HepG2 (cell line): ENCODE measurements at regions not wholly inside any gene's neighbourhood (a gene's known extent, or its start where the extent isn't known, plus 50 kb on each side); places are given as distances from the start of the nearest gene placed in this dataset.

Experiments used
- ATAC-seq: fragments of 200-7000 bp; cut with Tn5 transposase; 3 replicates; pipeline ENCODE4 v1.9.1; 2020; ENCODE audit warnings: mild to moderate bottlenecking, moderate library complexity
- BruUV-seq: library from RNA; stranded (reverse); fragments of 400-500 nt; replicated peaks from 2 replicates; lab custom pipeline; 2021; lab: Mats Ljungman, UMichigan
- CTCF ChIA-PET: fragments of 300-600 bp; formaldehyde crosslinking; extraction: SDS; loops from one replicate; lab custom pipeline; 2021; ENCODE audit warnings: low total read pairs, inconsistent platforms, low intra/inter-chr PET ratio; lab: Yijun Ruan, JAX
- POLR2A ChIA-PET: fragments of 350-600 bp; sonication (Branson Sonifier 250); formaldehyde crosslinking; loops from one replicate; lab custom pipeline; 2020; ENCODE audit warnings: antibody characterized with exemption, inconsistent platforms; lab: Yijun Ruan, JAX
- DNase-seq: peaks from one replicate; pipeline ENCODE4 v3.0.0-alpha.2; 2015; ENCODE audit warnings: low spot score
- FAIRE-seq: peaks from 3 replicates; lab custom pipeline; 2011; peaks lifted over from hg19 to GRCh38; lab: Jason Lieb, UNC
- H2AFZ ChIP-seq: one replicate; pipeline ENCODE4 v1.6.1; 2011; ENCODE audit warnings: low read length, inconsistent platforms
- H3K27ac ChIP-seq: fragments of 300-600 bp; 3 replicates; pipeline ENCODE4 v1.8.0; 2011; ENCODE audit warnings: mixed run types, mild to moderate bottlenecking, mixed read lengths, low read length, inconsistent platforms; ENCODE audit not compliant: insufficient read depth; ENCODE audit errors: extremely low read length
- H3K27me3 ChIP-seq, 2 experiments: fragments of 200-600 bp in 1 of 2; 2 replicates in 1 of 2; 3 replicates in 1 of 2; pipeline versions ENCODE4 v1.6.0 to v1.8.0; 2011; ENCODE audit warnings: low read length in 2 of 2, mild to moderate bottlenecking in 2 of 2, moderate library complexity in 2 of 2, inconsistent platforms in 1 of 2; ENCODE audit not compliant: insufficient read depth in 2 of 2, control insufficient read depth in 1 of 2
- H3K36me3 ChIP-seq, 2 experiments: fragments of 200-600 bp in 1 of 2; replicated peaks in 1 of 2; 2 replicates in 1 of 2; 3 replicates in 1 of 2; pipeline versions ENCODE4 v1.5.1 to v1.8.0; 2011; ENCODE audit warnings: low read length in 2 of 2, inconsistent platforms in 1 of 2; ENCODE audit not compliant: insufficient read depth in 2 of 2, control insufficient read depth in 1 of 2
- H3K4me1 ChIP-seq: 2 replicates; pipeline ENCODE4 v1.5.1; 2012; ENCODE audit warnings: low read length, inconsistent platforms; ENCODE audit not compliant: insufficient read depth
- H3K4me2 ChIP-seq: 2 replicates; pipeline ENCODE4 v1.6.0; 2011; ENCODE audit warnings: low read depth, low read length, inconsistent platforms
- H3K4me3 ChIP-seq, 3 experiments: fragments of 200-600 bp in 1 of 3; sonication (generic), shearing (Covaris generic) in 1 of 3; replicated peaks in 1 of 3; 2 replicates each; pipeline ENCODE4 v1.5.1; 2011 to 2016; ENCODE audit warnings: low read length in 3 of 3, inconsistent platforms in 2 of 3, low read depth in 2 of 3, mild to moderate bottlenecking in 2 of 3, control low read depth in 1 of 3, mixed read lengths in 1 of 3; ENCODE audit not compliant: insufficient read depth in 1 of 3
- H3K79me2 ChIP-seq: one replicate; pipeline ENCODE4 v1.6.1; 2011; ENCODE audit warnings: low read length, inconsistent platforms; ENCODE audit not compliant: insufficient read depth
- H3K9ac ChIP-seq: 2 replicates; pipeline ENCODE4 v1.6.0; 2011; ENCODE audit warnings: mild to moderate bottlenecking, low read depth, low read length, inconsistent platforms; ENCODE audit not compliant: insufficient read depth
- H3K9me3 ChIP-seq: 2 replicates; pipeline ENCODE4 v1.5.1; 2012; ENCODE audit warnings: mild to moderate bottlenecking, low read length
- H4K20me1 ChIP-seq: 2 replicates; pipeline ENCODE4 v1.6.0; 2011; ENCODE audit warnings: inconsistent platforms, mild to moderate bottlenecking, low read length, moderate library complexity; ENCODE audit not compliant: insufficient read depth
- ADNP ChIP-seq: sonication (generic); formaldehyde crosslinking; IDR thresholded peaks from 2 replicates; pipeline ENCODE4 v1.4.0; 2020; ENCODE audit warnings: missing genetic modification reagents
- CHCHD3 ChIP-seq: sonication (generic); formaldehyde crosslinking; IDR thresholded peaks from 2 replicates; pipeline ENCODE4 v1.8.0; 2022; ENCODE audit warnings: mild to moderate bottlenecking, missing genetic modification reagents, moderate library complexity
- GTF2F1 ChIP-seq: fragments of 150-350 bp; IDR thresholded peaks from 2 replicates; pipeline ENCODE4 v1.6.1; 2014; ENCODE audit warnings: low read length
- KMT2B ChIP-seq: IDR thresholded peaks from 2 replicates; pipeline ENCODE4 v1.6.1; 2016; ENCODE audit warnings: missing genetic modification reagents, missing compliant biosample characterization
- NFIB ChIP-seq: sonication (generic); formaldehyde crosslinking; IDR thresholded peaks from 2 replicates; pipeline ENCODE4 v1.9.0; 2021; ENCODE audit warnings: missing genetic modification reagents, mild to moderate bottlenecking, borderline replicate concordance
- NFKBIZ ChIP-seq: IDR thresholded peaks from 2 replicates; pipeline ENCODE4 v1.6.1; 2018; ENCODE audit warnings: missing genetic modification reagents, missing compliant biosample characterization
- NPAS2 ChIP-seq: sonication (generic); formaldehyde crosslinking; IDR thresholded peaks from 2 replicates; pipeline ENCODE4 v1.8.0; 2022; ENCODE audit warnings: mild to moderate bottlenecking, missing genetic modification reagents, borderline replicate concordance
- RFXANK ChIP-seq: IDR thresholded peaks from 2 replicates; pipeline ENCODE4 v1.6.1; 2016
- YEATS2 ChIP-seq: sonication (generic); formaldehyde crosslinking; IDR thresholded peaks from 2 replicates; pipeline ENCODE4 v1.4.0; 2020; ENCODE audit warnings: missing genetic modification reagents, borderline replicate concordance
- ZBTB38 ChIP-seq: sonication (generic); formaldehyde crosslinking; IDR thresholded peaks from 2 replicates; pipeline ENCODE4 v1.5.1; 2020; ENCODE audit warnings: mild to moderate bottlenecking, missing genetic modification reagents
- ZNF17 ChIP-seq: sonication (generic); formaldehyde crosslinking; IDR thresholded peaks from 2 replicates; pipeline ENCODE4 v1.5.0; 2020; ENCODE audit warnings: mild to moderate bottlenecking, missing genetic modification reagents
- ZNF225 ChIP-seq: sonication (generic); formaldehyde crosslinking; IDR thresholded peaks from 2 replicates; pipeline ENCODE4 v1.4.0; 2020; ENCODE audit warnings: mild to moderate bottlenecking, missing genetic modification reagents
- ZNF326 ChIP-seq: sonication (generic); formaldehyde crosslinking; IDR thresholded peaks from 2 replicates; pipeline ENCODE4 v1.4.0; 2020; ENCODE audit warnings: missing genetic modification reagents, borderline replicate concordance
- ZNF33B ChIP-seq: sonication (generic); formaldehyde crosslinking; IDR thresholded peaks from 2 replicates; pipeline ENCODE4 v1.5.1; 2020; ENCODE audit warnings: mild to moderate bottlenecking, missing genetic modification reagents
- ZNF780A ChIP-seq: sonication (generic); formaldehyde crosslinking; IDR thresholded peaks from 2 replicates; pipeline ENCODE4 v1.8.0; 2022; ENCODE audit warnings: mild to moderate bottlenecking, missing genetic modification reagents, moderate library complexity
- WGBS: methylation state at CpG from one replicate; pipeline ENCODE4 v1.1.6; 2017; ENCODE audit warnings: low lambda C conversion rate; 5-methylcytosine and 5-hydroxymethylcytosine counted together
- in situ Hi-C: cut with HindIII; loops from 2 replicates; pipeline ENCODE4 v1.10.0; 2017; ENCODE audit warnings: low pct_unique_long_range_greater_than_20kb; ENCODE audit not compliant: extremely low pct_ligation_motif_present
- intact Hi-C: fragments of 100-400 bp; cut with micrococcal nuclease; formaldehyde crosslinking; loops from one replicate; pipeline ENCODE4 v1.10.0; 2022; ENCODE audit not compliant: unreplicated experiment
- TF ChIP-seq, protein P1 (sequence below): IDR thresholded peaks from 2 replicates; pipeline ENCODE4 v1.6.1; 2018; ENCODE audit warnings: missing genetic modification reagents
- TF ChIP-seq, protein P2 (sequence below): sonication (generic); formaldehyde crosslinking; IDR thresholded peaks from 2 replicates; pipeline ENCODE4 v1.8.0; 2022; ENCODE audit warnings: low read depth, missing genetic modification reagents
- TF ChIP-seq, protein P3 (sequence below): sonication (generic); formaldehyde crosslinking; IDR thresholded peaks from 2 replicates; pipeline ENCODE4 v1.4.0; 2020; ENCODE audit warnings: missing genetic modification reagents, borderline replicate concordance
- TF ChIP-seq, protein P4 (sequence below): conservative IDR thresholded peaks from 2 replicates; pipeline ENCODE4 v1.6.1; 2018; ENCODE audit warnings: missing genetic modification reagents

DNA sequence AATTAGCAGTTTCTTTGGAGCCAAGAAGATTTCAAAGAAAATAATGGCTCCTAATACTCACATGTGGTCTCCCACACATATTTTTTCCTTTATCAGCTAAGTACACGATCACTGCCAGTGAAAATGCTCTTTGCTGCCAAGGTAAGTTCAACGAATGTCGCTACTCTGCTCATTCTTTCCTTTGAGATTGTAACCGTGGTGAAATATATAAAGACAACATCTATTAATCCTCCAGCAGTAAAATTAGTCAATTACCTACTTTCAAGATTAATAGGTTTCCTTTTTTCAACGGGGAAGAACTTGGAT lies 672.2 kb downstream of the GATA3 start:
- Histone ChIP-seq H3K4me1 (no peaks in the 10 kb centered on the region), H3K9ac (no peak overlapping the region), H3K4me3 (no peak overlapping the region), H3K36me3 (no peaks in the 10 kb centered on the region), H4K20me1 (no peaks in the 10 kb centered on the region), H3K9me3 (peaks cover 11% of the 10 kb centered on the region; the same call in 1 of the 2 replicates), H3K4me2 (no peak overlapping the region), H3K79me2 (no peaks in the 10 kb centered on the region), H3K27ac (no peak overlapping the region), H3K27me3 (no peaks in the 10 kb centered on the region), H2AFZ (no peak overlapping the region)
- TF ChIP-seq, protein P1, sequence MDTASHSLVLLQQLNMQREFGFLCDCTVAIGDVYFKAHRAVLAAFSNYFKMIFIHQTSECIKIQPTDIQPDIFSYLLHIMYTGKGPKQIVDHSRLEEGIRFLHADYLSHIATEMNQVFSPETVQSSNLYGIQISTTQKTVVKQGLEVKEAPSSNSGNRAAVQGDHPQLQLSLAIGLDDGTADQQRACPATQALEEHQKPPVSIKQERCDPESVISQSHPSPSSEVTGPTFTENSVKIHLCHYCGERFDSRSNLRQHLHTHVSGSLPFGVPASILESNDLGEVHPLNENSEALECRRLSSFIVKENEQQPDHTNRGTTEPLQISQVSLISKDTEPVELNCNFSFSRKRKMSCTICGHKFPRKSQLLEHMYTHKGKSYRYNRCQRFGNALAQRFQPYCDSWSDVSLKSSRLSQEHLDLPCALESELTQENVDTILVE (CRISPR knock-in tag): no peak
- TF ChIP-seq CHCHD3 (CRISPR knock-in tag) (no peak), YEATS2 (no peak), NPAS2 (no peak), GTF2F1 (no peak), KMT2B (no peak), ADNP (CRISPR knock-in tag) (no peak), ZNF17 (CRISPR knock-in tag) (no peak), ZNF326 (CRISPR knock-in tag) (no peak), NFIB (CRISPR knock-in tag) (no peak), RFXANK (no peak), ZNF780A (CRISPR knock-in tag) (no peak), ZBTB38 (CRISPR knock-in tag) (no peak), NFKBIZ (CRISPR knock-in tag) (no peak), ZNF225 (CRISPR knock-in tag) (no peak), ZNF33B (CRISPR knock-in tag) (no peak)
- TF ChIP-seq, protein P2, sequence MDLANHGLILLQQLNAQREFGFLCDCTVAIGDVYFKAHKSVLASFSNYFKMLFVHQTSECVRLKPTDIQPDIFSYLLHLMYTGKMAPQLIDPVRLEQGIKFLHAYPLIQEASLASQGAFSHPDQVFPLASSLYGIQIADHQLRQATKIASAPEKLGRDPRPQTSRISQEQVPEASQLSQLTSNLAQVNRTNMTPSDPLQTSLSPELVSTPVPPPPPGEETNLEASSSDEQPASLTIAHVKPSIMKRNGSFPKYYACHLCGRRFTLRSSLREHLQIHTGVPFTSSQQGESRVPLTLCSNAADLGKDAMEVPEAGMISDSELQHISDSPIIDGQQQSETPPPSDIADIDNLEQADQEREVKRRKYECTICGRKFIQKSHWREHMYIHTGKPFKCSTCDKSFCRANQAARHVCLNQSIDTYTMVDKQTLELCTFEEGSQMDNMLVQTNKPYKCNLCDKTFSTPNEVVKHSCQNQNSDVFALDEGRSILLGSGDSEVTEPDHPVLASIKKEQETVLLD (CRISPR knock-in tag): no peak
- TF ChIP-seq, protein P3, sequence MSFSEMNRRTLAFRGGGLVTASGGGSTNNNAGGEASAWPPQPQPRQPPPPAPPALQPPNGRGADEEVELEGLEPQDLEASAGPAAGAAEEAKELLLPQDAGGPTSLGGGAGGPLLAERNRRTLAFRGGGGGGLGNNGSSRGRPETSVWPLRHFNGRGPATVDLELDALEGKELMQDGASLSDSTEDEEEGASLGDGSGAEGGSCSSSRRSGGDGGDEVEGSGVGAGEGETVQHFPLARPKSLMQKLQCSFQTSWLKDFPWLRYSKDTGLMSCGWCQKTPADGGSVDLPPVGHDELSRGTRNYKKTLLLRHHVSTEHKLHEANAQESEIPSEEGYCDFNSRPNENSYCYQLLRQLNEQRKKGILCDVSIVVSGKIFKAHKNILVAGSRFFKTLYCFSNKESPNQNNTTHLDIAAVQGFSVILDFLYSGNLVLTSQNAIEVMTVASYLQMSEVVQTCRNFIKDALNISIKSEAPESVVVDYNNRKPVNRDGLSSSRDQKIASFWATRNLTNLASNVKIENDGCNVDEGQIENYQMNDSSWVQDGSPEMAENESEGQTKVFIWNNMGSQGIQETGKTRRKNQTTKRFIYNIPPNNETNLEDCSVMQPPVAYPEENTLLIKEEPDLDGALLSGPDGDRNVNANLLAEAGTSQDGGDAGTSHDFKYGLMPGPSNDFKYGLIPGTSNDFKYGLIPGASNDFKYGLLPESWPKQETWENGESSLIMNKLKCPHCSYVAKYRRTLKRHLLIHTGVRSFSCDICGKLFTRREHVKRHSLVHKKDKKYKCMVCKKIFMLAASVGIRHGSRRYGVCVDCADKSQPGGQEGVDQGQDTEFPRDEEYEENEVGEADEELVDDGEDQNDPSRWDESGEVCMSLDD (CRISPR knock-in tag): no peak
- TF ChIP-seq, protein P4, sequence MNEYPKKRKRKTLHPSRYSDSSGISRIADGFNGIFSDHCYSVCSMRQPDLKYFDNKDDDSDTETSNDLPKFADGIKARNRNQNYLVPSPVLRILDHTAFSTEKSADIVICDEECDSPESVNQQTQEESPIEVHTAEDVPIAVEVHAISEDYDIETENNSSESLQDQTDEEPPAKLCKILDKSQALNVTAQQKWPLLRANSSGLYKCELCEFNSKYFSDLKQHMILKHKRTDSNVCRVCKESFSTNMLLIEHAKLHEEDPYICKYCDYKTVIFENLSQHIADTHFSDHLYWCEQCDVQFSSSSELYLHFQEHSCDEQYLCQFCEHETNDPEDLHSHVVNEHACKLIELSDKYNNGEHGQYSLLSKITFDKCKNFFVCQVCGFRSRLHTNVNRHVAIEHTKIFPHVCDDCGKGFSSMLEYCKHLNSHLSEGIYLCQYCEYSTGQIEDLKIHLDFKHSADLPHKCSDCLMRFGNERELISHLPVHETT: no peak
- WGBS: under 1% methylated on average over 5 of the region's 5 CpGs
- ChIA-PET POLR2A (no interaction called here), CTCF (no interaction called here)
- DNase-seq (no peak), FAIRE-seq (no peak), ATAC-seq (no peak)
- intact Hi-C loops (no loop called here), in situ Hi-C loops (no loop called here)
- no TSS peak for BruUV-seq
